NB4 (cell line): ENCODE measurements at regions not wholly inside any gene's neighbourhood (a gene's known extent, or its start where the extent isn't known, plus 50 kb on each side); places are given as distances from the start of the nearest gene placed in this dataset.

Experiments used
- DNase-seq: peaks from one replicate; pipeline ENCODE4 v3.0.0; 2010; ENCODE audit warnings: low read depth
- H3K4me3 ChIP-seq: one replicate; pipeline ENCODE4 v1.5.1; 2011; ENCODE audit warnings: mild to moderate bottlenecking, low read depth, low read length, moderate library complexity
- MYC ChIP-seq: IDR thresholded peaks from 2 replicates; pipeline ENCODE4 v1.6.1; 2011; ENCODE audit warnings: low read depth, low read length
- POLR2A ChIP-seq: IDR thresholded peaks from 2 replicates; pipeline ENCODE4 v1.6.1; 2011; ENCODE audit warnings: mild to moderate bottlenecking; ENCODE audit not compliant: insufficient read length; ENCODE audit errors: extremely low read depth
- TF ChIP-seq, protein P1 (sequence below): IDR thresholded peaks from one replicate; pipeline ENCODE4 v1.5.1; 2012; ENCODE audit warnings: low read depth, low read length
- TF ChIP-seq, protein P2 (sequence below): IDR thresholded peaks from 2 replicates; pipeline ENCODE4 v1.6.1; 2011; ENCODE audit warnings: low read depth, low read length

DNA sequence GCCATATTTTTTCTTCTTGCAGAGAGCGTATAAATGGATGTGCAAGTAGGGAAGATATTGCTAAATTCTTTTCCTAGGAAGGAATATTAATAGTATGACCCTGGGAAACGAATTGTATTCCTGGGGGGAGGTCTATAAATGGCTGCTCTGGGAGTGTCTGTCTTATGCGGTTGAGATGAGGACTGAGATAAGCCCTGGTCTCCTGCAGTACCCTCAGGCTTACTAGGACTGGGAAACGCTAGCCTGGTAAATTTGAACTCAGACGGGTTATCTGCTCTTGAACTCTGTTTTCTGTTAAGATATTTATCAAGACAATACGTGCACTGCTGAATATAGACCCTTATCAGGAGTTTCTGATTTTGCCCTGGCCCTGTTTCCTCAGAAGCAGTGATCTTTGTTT is 1126.4 kb upstream of the C9orf72 start:
- DNase-seq = no peak
- H3K4me3 ChIP-seq = no peak overlapping the region
- TF ChIP-seq POLR2A (no peak), MYC (no peak)
- TF ChIP-seq, protein P1, sequence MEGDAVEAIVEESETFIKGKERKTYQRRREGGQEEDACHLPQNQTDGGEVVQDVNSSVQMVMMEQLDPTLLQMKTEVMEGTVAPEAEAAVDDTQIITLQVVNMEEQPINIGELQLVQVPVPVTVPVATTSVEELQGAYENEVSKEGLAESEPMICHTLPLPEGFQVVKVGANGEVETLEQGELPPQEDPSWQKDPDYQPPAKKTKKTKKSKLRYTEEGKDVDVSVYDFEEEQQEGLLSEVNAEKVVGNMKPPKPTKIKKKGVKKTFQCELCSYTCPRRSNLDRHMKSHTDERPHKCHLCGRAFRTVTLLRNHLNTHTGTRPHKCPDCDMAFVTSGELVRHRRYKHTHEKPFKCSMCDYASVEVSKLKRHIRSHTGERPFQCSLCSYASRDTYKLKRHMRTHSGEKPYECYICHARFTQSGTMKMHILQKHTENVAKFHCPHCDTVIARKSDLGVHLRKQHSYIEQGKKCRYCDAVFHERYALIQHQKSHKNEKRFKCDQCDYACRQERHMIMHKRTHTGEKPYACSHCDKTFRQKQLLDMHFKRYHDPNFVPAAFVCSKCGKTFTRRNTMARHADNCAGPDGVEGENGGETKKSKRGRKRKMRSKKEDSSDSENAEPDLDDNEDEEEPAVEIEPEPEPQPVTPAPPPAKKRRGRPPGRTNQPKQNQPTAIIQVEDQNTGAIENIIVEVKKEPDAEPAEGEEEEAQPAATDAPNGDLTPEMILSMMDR = no peak
- TF ChIP-seq, protein P2, sequence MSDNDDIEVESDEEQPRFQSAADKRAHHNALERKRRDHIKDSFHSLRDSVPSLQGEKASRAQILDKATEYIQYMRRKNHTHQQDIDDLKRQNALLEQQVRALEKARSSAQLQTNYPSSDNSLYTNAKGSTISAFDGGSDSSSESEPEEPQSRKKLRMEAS = no peak

DNA sequence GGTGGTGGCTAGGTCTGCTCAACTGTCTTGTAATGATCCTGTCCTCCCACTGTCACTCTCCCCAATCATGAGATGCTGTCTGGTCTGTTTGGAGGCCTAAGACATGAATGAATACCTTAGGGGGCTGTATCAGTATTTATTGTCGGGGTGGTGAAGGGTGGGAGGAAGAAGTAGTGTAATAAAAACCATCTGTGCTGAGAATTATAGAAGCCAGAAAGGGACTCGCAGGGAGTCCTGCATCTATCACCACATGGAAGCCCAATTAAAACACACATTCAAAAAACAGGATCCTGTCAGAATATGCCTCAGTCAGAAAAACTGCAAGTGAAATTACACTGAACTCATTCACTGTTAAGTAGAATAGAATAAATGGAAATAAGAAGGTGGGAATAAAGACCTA is 1134.3 kb upstream of the C9orf72 start:
- TF ChIP-seq, protein P1 = no peak
- TF ChIP-seq, protein P2 = no peak
- TF ChIP-seq POLR2A = no peak
- no peak for TF ChIP-seq MYC
- H3K4me3 ChIP-seq = no peak overlapping the region
- DNase-seq = no peak

DNA sequence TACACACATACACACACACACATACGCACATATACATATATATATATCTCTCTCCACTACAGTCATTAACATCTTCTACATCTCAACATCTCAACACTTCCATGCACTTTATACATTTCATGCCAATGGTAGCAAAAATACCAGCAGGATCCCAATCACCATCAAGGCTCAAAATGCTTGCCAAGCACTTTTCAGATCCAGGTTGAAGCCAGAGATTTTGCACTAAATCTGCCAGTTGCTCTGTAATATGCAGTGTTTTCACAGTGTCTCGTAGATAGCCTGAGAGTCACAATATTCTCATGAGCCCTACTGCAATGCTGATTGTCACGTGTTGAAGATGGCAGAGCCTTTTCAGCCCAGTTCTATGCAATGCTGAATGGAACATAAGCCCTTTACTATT is 1140.9 kb upstream of the C9orf72 start:
- H3K4me3 ChIP-seq = no peak overlapping the region
- no peak for TF ChIP-seq MYC
- DNase-seq = no peak

DNA sequence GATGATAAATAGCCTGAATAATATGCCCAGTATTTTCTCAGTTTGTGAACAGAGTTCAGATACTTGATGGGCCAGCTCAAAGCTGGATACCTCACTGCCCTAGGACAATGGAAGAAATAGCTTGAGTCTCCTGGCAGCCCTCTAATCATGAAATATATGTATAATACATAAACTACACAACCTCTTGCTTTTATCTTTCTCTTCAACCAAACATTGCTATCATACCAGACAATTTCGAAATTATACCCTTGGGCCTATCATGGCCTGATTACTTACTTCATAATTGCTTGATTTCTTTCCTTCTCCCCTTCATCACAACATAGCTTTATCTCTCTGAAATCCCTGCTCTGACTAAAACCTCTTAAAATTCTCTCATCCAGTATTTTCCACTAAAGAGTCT is 1144.9 kb upstream of the C9orf72 start:
- TF ChIP-seq MYC (no peak), POLR2A (no peak)
- TF ChIP-seq, protein P1 = no peak
- TF ChIP-seq, protein P2 = no peak
- H3K4me3 ChIP-seq = no peak overlapping the region
- no peak for DNase-seq

DNA sequence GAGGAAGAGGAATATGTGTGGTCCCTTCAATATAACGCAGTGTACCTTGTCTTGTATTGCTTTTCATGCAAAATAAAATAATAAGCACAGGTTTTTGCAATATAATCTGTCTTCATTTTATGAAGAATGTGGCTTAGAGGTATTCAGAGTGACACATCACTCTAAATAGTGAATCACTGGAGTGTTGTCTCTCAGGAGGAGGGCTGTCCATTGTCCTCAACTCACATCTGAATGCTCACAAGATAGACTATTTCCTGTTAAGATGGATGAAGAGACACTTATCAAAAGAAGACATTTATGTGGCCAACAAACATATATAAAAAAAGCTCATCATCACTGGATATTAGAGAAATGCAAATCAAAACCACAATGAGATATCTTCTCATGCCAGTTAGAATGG is 1147.5 kb upstream of the C9orf72 start:
- TF ChIP-seq MYC = no peak
- TF ChIP-seq, protein P1 = no peak
- TF ChIP-seq, protein P2 = no peak
- H3K4me3 ChIP-seq = no peak overlapping the region
- no peak for DNase-seq

DNA sequence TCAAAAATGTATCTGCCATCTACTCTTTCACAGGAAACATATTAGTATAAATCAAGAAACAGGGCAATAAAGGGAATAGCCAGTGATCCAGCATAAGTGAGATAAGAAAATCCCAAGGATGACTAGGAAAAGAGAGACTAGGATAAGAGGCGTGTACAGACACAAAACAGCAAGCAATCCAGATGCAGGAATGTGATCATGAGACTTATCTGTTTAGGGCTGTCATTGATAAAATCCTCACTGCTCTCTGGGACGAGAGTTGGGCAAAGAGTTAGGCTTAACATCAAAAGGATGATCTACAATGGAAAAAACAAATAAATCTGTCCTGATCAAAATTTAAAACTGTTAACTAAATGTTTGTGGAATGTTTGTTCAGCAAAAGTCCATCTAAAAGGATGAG is 1156.8 kb upstream of the C9orf72 start:
- TF ChIP-seq POLR2A = no peak
- TF ChIP-seq MYC = no peak
- no peak for DNase-seq
- no peak overlapping the region for H3K4me3 ChIP-seq

DNA sequence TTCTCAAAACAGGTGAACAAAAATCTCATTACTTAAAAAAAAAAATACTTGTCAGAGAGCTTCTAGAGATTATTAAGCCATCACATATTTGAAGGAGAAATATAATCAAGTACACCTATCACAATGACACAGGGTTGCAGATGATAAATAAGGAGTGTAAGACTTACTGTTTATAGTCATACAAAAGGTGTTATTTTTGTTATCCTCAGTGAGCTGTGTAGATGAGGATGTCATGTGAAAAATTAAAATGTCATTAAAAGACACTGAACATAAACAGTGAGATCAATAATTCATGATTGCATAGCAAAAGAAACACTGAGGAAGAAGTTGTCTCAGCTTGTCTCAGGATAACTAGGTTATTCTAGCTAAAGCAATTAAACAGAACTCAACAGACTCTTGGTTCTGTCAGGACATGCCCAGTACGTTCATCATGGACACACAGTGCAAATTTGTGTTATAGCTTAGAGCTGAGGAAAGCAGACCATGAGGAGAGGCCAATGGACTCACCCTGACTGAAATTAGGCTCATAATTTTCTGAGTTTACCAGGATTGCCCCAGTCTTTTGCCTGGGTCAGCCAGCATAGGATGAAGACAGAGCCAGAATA is 1162.6 kb upstream of the C9orf72 start:
- TF ChIP-seq MYC (no peak), POLR2A (no peak)
- TF ChIP-seq, protein P1 = no peak
- TF ChIP-seq, protein P2 = no peak
- DNase-seq = no peak
- H3K4me3 ChIP-seq = no peak overlapping the region
